AG20443 (cell line): ENCODE measurements at regions not wholly inside any gene's neighbourhood (a gene's known extent, or its start where the extent isn't known, plus 50 kb on each side); places are given as distances from the start of the nearest gene placed in this dataset.
"Not testable (repeated sequence)": the region's sequence is repeated elsewhere in the genome, so short reads cannot be mapped to it uniquely, and the experiment has no call there.

Source experiments
- DNase-seq: peaks from one replicate; pipeline ENCODE4 v3.0.0; 2012; ENCODE audit warnings: low spot score, mixed read lengths

- DNase-seq = peak; percentile 63
These were observed 110.2 kb upstream of the ZNF184 start for GRCh38 chr6:27582928-27583725.

- no peak for DNase-seq
These were observed 107.1 kb upstream of the ZNF184 start for GRCh38 chr6:27579973-27580372.

- DNase-seq = no peak
These were observed 105.0 kb upstream of the ZNF184 start for GRCh38 chr6:27577922-27578321.

GRCh38 chr6:27575594-27576361 lies 102.9 kb upstream of the ZNF184 start:
- DNase-seq = no peak

GRCh38 chr6:27568226-27568897 lies 95.5 kb upstream of the ZNF184 start:
- DNase-seq = no peak

- DNase-seq = no peak
These were observed 93.2 kb upstream of the ZNF184 start for GRCh38 chr6:27565839-27566779.

- DNase-seq = no peak
These were observed 89.1 kb upstream of the ZNF184 start for GRCh38 chr6:27562027-27562410.

GRCh38 chr6:27558028-27558724 lies 85.3 kb upstream of the ZNF184 start:
- DNase-seq = no peak

GRCh38 chr6:27556406-27556805 lies 83.5 kb upstream of the ZNF184 start:
- DNase-seq = no peak

GRCh38 chr6:27553123-27553904 lies 80.4 kb upstream of the ZNF184 start:
- no peak for DNase-seq

GRCh38 chr6:27551607-27552006 lies 78.7 kb upstream of the ZNF184 start:
- DNase-seq = no peak

- DNase-seq = no peak
These were observed 77.8 kb upstream of the ZNF184 start for GRCh38 chr6:27550692-27551091.

- not testable (repeated sequence) for DNase-seq
These were observed 76.3 kb upstream of the ZNF184 start for GRCh38 chr6:27549241-27549598.

- DNase-seq = no peak
These were observed 74.5 kb upstream of the ZNF184 start for GRCh38 chr6:27547157-27548075.

- no peak for DNase-seq
These were observed 73.6 kb upstream of the ZNF184 start for GRCh38 chr6:27546522-27546921.

GRCh38 chr6:27545271-27546046 lies 72.6 kb upstream of the ZNF184 start:
- no peak for DNase-seq

- no peak for DNase-seq
These were observed 71.8 kb upstream of the ZNF184 start for GRCh38 chr6:27544612-27545260.

- not testable (repeated sequence) for DNase-seq
These were observed 71.2 kb upstream of the ZNF184 start for GRCh38 chr6:27544135-27544534.
